22Rv1 (cell line): ENCODE measurements at regions not wholly inside any gene's neighbourhood (a gene's known extent, or its start where the extent isn't known, plus 50 kb on each side); places are given as distances from the start of the nearest gene placed in this dataset.

Experiments
- CTCF ChIP-seq: fragments of 450-650 bp; IDR thresholded peaks from 2 replicates; pipeline ENCODE4 v1.5.1; 2017; ENCODE audit warnings: mild to moderate bottlenecking
- ZFX ChIP-seq: fragments of 450-650 bp; IDR thresholded peaks from 2 replicates; pipeline ENCODE4 v1.6.1; 2017; ENCODE audit warnings: antibody characterized with exemption, borderline replicate concordance

- TF ChIP-seq CTCF, result no peak
- TF ChIP-seq ZFX, result no peak
Measured at GRCh38 chr13:99634672-99635071, 133.4 kb downstream of the TM9SF2 start.
